ENCODE measurements at regions not wholly inside any gene's neighbourhood (a gene's known extent, or its start where the extent isn't known, plus 50 kb on each side); places are given as distances from the start of the nearest gene placed in this dataset.
"Not testable (repeated sequence)": the region's sequence is repeated elsewhere in the genome, so short reads cannot be mapped to it uniquely, and the experiment has no call there.

DNA sequence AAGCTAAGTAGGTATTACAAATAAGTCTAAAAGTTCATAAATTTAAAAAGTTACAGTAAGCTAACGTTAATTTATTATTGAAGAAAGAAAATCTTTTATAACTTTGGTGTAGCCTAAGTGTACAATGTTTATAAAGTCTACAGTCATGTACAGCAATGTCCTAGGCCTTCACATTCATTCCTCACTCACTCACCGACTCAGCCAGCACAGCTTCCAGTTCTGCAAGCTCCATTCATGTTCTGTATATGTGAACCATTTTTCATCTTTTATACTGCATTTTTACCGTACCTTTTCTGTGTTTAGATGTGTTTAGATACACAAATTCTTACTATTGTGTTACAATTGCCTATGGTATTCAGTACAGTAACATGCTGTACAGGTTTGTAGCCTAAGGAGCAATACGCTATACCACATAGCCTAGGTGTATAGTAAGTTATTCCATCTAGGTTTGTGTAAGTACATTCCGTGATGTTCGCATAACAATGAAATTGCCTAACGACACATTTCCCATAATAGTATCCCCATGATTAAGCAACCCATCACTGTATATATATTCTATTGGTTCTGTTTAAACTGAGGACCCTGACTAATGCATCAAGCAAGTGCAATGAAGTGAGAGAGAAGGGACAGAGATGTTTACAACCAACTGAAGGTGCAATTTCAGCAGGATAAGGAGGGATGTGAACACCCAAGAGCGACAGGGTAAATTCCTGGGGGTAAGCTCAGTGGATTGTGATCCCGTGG, 88.9 kb upstream of the TRIO start:
- no peak for DNase-seq

DNA sequence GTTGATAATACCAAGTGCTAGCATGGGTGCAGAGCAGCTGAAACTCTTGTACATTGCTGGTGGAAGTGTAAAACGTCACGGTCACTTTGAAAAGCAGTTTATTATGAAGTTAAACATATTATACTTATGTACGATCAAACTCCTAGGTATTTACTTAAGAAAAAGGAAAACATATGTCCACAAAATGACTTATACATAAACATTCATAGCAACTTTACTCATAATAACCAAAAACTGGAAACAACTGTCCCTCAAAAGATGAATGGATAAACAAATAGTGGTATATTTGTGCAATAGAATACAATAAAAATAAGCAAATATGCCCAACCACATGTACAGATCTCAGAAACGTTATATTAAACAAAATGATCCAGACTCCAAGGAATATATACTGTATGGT, 92.3 kb upstream of the TRIO start:
- DNase-seq: no peak

DNA sequence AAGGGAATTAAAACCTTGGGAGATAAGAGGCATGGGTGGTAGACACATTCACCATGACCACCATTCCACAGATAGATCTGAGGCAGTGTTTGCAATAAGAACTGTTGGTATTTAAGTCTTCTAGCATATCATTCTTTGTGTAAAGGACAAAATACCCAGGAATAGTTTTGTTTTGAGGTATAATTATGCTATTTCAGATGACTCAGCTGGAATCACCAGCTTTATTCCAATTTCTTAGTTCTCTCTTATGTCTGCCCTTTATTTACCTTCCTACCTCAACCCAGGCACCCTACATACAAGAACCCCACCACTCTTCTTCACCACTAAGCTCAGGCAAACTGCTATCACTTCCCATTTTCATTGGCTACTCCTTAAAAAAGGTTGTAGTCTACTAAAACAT, 94.7 kb upstream of the TRIO start:
- DNase-seq: no peak

DNA sequence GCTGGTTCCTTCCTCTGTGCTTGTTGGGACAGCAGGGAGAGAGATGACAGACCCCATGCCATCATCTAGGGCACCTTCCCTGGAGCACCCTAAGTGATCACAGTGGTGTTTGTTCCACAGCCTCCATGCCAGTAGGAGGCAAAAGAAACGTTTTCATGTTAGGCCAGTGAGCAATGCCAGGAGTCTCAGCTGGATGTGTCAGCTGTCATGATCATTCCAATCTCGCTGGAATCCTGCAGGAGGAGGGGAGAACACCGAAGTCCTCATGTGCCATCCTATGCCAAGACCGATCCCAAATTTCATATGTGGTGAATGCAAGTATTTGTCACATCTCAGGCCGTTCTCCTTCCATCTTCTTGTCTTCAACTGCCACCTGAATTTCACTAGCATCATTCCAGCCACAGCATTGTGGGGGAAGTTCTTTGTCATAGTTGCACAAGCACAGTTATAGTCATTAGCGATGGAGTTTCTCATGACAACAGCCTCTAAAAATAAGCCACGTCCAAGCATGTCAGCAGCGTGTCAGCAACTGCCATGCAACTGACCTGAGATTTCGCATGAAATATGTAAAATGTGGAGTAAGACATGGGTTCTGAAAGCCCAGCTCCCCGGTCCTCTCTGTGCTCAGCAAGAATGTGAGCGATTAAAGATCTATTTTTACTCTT, 97.2 kb upstream of the DNAH5 start:
- peak in 3 of 4 experiments; percentile 29 to 54 (median 46) for DNase-seq

DNA sequence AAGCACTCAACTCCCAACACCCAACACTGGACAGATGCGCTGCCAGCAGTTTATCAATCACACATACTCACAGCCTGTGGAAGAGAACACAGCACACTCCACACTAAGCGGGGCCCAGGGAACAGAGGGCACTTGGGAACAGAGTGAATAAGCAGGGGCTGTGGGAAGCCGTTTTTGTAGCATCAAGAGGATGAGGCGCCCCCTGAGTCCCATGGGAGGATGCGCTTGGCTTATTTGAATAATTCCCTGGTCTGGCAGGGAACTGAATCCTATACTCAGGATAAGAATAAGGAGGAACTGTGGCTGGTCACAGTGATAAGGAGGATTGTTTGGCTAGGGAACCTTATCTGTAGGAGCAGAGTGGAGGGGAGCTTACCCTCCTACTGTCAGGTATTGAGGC, 96.1 kb upstream of the DNAH5 start:
- DNase-seq: no peak

DNA sequence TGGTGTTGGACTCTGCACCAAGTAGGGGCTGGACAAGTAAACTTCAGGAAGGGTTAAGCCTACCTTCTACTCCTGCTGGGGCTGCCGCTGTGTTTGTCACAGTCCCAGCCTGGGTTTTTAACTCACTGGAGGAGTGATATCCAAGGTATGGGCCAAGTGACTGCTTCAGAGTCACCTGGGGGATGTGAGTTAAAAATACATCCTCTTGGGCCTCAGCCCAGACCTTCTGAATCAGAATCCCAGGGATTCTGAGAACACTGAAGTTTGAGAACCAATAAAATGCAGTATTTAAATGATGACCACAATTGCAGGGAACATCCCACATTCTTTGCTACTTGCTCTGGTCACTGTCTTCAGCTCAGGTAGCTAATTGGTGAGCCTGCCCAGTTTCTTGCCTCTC, 95.1 kb upstream of the DNAH5 start:
- DNase-seq: no peak

DNA sequence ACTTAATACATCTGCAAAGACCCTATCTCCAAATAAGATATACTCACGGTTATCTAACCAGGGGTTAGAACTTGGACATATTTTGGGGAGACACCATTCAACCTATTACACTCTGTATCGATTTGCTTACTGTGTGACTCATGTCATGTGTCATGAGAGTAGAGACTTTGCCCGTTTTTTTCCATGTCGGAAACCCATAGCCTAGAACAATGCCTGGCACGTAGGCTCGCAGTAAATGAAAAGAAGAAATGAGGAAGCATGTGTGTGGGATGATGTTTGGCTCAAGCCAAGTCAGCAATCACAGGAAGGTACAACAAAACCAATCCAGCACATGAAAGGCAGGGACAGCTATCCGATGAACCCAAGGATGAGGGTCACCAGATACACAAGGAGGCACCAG, 94.6 kb upstream of the DNAH5 start:
- DNase-seq: no peak

DNA sequence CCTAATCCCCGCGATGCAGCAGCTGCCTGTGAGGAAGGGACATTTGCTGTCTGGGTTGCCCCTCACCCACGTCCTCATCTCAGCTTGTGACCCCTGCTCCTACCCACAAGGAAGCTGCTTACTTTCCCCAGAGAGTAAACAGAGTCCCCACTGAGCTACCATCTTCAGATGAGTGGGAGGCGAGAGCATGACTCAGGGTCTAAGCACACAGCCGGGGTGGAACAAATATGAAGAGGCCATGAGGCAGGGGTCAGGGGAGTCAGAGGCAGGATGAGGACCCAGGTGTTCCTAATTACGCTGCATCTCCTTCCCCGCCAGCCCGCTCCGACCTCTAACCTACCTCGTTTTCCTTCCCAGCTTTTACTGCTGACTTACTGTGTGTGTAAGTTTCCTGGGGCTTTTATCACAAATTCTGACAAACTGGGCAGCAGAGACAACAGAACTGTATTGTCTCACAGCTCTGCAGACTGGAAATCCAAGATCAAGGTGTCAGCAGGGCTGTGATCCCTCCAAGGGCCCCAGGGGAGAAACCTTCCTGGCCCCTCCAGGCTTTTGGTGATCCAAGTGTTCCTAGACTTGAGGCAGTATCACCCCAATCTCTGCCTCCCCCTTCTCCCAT, 94.0 kb upstream of the DNAH5 start:
- DNase-seq: peak; percentile 8 to 31 (median 18)

DNA sequence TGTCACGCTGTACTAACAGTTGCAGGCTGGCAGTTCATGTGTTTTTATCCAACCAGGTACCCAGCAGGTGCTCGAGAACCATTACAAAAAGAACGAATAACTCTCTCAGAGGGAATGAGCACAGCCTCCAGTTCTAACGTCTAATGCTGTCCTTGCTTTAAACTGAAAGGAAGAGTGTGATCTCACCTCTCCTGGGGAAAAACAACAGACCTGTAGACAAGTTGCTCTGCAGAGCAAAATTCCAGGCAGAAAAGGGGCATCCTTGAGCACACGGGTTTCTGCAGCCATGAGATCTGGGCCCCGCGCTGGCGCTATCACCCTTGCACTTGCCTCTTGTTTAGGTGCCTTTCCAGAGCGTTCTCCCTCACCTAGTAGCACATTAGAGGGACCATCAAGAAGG, 92.5 kb upstream of the DNAH5 start:
- DNase-seq: no peak

DNA sequence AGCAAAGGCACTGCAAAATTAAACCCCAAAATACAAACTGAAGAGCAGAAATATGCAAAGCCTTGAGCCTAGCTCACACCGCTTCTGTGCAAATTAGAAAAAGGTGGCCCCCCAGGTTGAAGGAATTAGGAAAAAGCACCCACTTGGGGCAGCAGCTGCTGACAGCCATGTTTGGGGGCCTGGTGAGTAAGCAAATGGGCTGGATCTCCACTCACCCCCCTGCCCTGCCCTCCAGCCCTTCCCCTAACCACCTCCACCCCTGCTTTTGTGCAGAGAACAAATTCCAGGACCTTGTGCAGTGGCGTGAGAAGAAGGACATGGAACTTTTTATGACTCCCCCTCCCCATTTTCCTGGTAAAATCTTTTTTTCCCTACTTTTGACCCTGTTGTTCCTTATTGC, 92.0 kb upstream of the DNAH5 start:
- no peak for DNase-seq

DNA sequence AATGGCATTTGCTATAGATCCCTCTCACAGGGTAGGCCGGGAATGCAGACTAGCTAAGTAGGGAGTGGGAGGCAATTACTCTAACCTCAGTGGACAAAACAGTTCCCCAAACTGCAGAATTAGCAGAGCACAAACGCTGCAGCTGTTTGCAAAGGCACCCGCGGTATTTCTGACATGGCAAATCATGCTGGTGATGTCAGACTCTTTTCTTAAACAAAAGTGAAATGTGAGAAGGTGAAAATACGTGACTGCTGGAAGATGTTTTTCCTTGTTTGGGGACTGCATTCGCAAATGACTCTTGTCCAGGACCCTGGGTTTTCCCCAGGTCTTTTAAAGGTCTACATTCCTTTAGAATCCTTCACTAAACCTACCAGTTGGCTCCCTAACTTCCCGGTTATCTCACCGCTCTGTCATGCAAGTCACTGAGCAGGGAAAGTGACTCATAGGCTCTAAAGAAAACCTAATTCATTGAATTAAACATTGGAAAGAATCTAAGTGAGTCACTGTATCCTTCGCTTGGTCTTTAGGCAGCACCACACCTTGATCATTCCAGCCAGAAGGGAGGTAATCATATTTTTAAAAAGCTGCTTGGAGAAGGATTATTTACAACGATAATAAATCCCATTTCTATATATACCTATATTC, 91.5 kb upstream of the DNAH5 start:
- peak; percentile 78 to 85 (median 82) for DNase-seq

DNA sequence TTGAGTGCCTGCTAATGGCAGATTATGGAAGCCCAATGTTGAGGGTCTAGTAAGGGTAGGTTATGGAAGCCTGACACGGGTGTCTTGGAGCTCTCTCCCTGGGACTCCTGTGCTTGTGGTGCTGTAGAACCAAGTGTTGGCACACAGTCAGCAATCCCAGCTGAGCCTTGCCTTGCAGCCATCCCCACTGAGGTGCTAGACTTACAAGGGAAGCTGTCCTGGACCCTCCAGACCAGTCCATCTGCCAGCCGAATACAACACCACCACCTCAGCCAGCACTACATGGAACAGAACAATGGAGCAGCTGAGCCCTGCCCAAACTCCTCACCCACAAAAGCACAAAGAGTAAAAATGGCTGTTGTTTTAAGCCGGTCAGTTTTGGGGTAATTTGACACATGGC, 90.5 kb upstream of the DNAH5 start:
- DNase-seq: no peak

DNA sequence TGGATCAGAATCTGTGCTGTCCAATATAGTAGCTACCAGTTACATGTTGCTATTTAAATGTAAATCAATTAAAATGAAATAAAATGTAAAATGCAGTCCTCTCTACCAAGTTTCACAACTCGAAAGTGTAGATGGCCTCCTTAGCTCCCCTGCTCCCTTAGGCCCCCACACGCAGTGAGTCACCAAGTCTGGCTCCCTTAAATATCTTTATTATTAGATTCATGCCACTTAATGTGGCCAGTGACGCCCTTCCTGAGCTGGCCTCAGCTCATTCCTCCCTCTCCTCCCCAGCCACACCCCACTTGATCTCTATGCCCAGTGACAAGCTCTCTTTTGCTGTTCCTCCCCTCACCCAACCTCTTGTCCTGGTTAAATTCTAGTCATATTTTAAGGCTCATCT, 88.4 kb upstream of the DNAH5 start:
- DNase-seq: no peak

DNA sequence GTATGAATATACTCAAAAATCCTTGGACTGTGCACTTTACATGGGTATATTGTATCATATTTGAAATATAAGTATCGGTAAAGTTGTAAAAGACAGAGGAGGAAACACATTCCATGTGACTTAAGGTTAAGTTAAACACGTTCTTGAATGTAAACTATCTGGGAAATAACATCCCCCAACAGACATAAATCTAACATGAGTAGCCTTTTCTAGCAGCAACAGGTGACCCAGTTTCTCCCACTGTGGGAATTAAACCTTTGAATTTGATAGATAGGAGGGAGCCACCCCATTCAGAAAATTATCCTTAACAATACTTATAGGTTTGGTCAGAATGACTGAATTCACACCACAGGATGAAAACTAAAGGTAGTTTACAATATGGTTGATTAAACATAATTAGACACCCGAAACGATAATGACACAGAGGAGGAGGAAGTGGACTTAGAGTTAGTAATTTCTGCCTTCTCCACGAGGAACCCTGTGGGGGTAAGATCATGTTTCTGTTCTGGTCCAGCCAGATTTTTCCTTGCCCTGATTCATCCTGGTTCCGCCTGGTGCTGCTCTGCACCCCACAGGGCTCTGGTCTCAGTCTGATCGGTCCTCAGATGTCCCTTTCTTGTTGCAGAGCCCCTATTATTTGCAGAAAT, 84.6 kb upstream of the DNAH5 start:
- no peak for DNase-seq

DNA sequence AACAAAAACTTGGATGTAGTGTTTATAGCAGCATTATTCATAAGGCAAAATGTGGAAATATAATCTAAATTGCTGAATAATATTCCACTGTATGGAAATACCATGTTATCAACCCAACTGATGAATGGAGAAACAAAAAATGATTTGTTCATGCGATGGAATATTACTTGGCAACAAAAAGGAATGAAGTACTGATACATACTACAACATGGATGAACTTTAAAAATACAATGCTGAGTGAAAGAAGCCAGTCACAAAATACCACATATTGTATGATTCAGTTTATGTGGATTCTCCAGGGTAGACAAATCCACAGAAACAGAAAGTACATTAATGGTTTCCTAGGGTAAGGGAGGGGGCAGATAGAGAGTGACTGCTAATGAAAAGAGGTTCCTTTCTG, 83.7 kb upstream of the DNAH5 start:
- no peak for DNase-seq

DNA sequence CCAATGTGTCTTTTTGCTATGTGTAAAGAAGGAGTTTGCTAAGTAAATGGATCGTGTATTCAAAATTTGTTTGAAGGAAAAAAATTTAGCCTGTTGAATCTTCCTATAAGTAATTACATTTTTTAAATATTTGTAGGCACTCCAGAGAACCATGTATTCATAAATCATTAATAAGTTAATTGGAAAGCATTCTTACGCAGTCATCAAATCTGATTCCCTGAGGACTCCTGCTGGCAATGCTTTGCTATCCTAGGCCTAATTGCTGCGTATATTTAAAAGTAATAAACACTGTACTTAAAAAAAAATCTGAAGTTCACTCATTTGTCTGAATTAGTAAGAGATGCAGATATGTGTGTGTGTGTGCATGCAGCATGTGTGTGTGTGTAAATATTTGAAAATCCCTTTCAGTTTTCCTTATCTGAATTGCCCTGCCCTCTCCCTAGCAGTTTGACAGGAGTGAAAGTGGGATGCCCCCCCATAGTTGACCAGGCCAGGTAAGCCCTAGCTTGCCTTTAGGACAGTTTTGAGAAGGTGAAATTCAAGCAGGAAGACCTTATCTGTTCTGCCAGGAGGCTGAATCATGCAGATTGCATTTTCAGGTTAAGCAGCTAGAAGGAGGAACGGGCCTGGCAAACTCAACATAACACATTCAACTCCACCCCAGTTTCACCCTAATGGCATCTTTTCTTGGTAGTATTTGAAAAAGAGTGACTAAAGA, 81.2 kb upstream of the DNAH5 start:
- DNase-seq: no peak

DNA sequence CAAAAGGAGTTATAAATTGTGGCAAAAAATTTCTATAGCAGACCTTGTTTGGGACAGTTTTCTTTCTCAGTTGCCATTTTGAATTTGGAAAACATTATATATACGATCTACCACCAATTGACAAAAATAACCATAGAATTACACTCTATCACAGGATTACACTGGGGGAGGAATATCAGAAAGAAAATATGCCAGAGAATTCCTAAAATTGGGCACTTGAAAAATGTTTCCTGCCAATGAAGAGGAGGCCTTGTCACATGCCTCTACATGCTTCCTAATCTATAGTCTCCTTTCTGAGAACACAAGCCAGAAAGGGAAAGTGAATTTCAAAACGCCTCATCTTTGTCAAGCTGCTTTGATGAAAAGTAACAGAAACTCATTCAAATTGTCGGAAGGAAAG, 78.5 kb upstream of the DNAH5 start:
- no peak for DNase-seq

DNA sequence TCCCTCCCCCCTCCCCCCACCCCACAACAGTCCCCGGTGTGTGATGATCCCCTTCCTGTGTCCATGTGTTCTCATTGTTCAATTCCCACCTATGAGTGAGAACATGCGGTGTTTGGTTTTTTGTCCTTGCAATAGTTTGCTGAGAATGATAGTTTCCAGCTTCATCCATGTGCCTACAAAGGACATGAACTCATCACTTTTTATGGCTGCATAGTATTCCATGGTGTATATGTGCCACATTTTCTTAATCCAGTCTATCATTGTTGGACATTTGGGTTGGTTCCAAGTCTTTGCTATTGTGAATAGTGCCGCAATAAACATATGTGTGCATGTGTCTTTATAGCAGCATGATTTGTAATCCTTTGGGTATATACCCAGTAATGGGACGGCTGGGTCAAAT, 76.5 kb upstream of the DNAH5 start:
- not testable (repeated sequence) for DNase-seq

DNA sequence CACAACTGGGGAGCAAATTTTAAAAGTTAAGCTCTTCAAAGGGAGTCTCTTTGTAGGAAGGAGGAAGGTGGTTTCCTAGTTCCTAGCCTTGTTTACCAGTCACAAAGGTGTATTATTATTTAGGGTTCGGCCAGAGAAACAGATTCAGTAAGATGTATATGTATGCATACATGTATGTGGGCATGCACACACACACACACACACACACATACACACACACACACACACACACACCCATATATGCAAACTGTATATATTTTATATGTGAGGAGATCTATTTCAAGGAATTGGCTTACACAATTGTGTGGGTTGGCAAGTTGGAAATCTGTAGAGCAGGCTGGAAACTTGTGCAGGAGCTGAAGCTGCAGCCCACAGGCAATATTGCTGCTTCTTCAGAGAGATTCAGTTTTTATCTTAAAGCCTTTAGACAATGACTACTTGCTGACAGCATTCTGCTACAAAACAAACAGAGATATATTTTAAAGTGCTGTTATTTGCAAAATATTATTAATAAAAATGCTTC, 75.3 kb upstream of the DNAH5 start:
- no peak for DNase-seq

DNA sequence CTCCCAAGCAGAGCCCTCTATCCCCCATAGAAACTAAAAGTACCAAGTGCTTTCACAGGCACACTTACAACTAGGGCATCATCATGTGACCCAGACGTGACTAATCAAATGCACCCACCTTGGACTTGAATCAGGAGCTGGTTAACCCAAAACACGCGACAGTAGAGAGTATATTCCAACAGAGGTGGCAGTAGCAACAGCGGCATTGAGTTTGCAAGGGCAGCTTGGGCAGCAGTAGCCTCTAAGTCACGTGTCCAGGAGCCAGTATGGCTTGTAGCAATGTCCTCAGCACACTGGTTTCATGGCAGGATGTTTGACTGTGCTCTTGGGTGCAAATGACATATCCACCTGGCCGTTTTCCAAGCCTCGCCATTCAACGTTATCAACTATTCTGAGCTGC, 73.4 kb upstream of the DNAH5 start:
- no peak for DNase-seq

DNA sequence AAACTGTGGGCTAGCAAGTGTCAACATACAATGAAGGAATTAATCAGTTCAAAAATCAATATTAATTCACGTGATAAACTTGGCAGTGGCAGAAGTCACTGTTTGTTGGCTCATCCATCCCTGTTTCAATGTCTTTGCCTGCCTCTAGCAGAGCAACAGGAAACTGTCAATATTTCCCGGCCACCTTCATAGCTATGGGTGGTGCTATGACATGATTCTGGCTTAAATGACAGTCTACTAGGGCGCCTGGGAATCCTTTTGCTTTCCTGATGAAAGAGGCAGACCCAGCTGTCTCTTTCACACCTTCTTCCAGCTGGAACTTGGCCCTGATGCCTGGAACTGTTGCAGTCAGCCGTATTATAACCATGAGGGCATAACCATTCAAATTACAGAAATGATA, 72.1 kb upstream of the DNAH5 start:
- DNase-seq: no peak
